AG04449 (cell line): ENCODE measurements at regions not wholly inside any gene's neighbourhood (a gene's known extent, or its start where the extent isn't known, plus 50 kb on each side); places are given as distances from the start of the nearest gene placed in this dataset.

Experiments used
- CTCF ChIA-PET: fragments of 350-600 bp; formaldehyde crosslinking; extraction: SDS; loops from one replicate; lab custom pipeline; 2021; ENCODE audit warnings: antibody characterized with exemption; lab: Yijun Ruan, JAX
- POLR2A ChIA-PET: fragments of 400-600, 350-600 bp; formaldehyde crosslinking; extraction: SDS; loops from one replicate; lab custom pipeline; 2020; ENCODE audit warnings: antibody characterized with exemption, inconsistent platforms; lab: Yijun Ruan, JAX
- DNase-seq: peaks from one replicate; pipeline ENCODE4 v3.0.0-alpha.2; 2010; ENCODE audit warnings: low read depth, low spot score
- H3K4me3 ChIP-seq: 2 replicates; pipeline ENCODE4 v1.5.1; 2011; ENCODE audit warnings: low read depth, mild to moderate bottlenecking, control low read depth, low read length
- CTCF ChIP-seq: IDR thresholded peaks from one replicate; pipeline ENCODE4 v1.5.1; 2011; ENCODE audit warnings: mild to moderate bottlenecking, moderate library complexity, low read length, control low read depth, inconsistent platforms; ENCODE audit not compliant: insufficient read depth; ENCODE audit errors: missing control alignments

GRCh38 chr2:223363085-223363484, 239.1 kb downstream of the SCG2 start:
- TF ChIP-seq CTCF = no peak
- DNase-seq = no peak
- CTCF ChIA-PET = no interaction called here

GRCh38 chr2:223365158-223365679, 236.9 kb downstream of the SCG2 start:
- no peak for DNase-seq
- no peak for TF ChIP-seq CTCF
- POLR2A ChIA-PET = no interaction called here
- no peak overlapping the region for H3K4me3 ChIP-seq
- CTCF ChIA-PET = no interaction called here

More at GRCh38 chr2:223363085-223363484, 239.1 kb downstream of the SCG2 start:
- no peak overlapping the region for H3K4me3 ChIP-seq
- POLR2A ChIA-PET = no interaction called here

- ChIA-PET CTCF (no interaction called here), POLR2A (no interaction called here)
- no peak for DNase-seq
- TF ChIP-seq CTCF = no peak
- no peak overlapping the region for H3K4me3 ChIP-seq
Observed at GRCh38 chr2:223366566-223366965, 235.6 kb downstream of the SCG2 start.

- H3K4me3 ChIP-seq = no peak overlapping the region
- ChIA-PET CTCF (no interaction called here), POLR2A (no interaction called here)
- no peak for DNase-seq
- no peak for TF ChIP-seq CTCF
Observed at GRCh38 chr2:223368481-223368880, 233.7 kb downstream of the SCG2 start.

GRCh38 chr2:223369889-223370288, 232.3 kb downstream of the SCG2 start:
- POLR2A ChIA-PET = no interaction called here
- TF ChIP-seq CTCF = no peak
- DNase-seq = no peak
- CTCF ChIA-PET = no interaction called here
- H3K4me3 ChIP-seq = no peak overlapping the region

GRCh38 chr2:223383315-223383714, 218.8 kb downstream of the SCG2 start:
- ChIA-PET CTCF (no interaction called here), POLR2A (interaction anchor here (0.5 kb wide), 1 partner anchor 335 kb away, joined by 3 read pairs; no protein-coding TSS in a partner anchor)
- H3K4me3 ChIP-seq = no peak overlapping the region
- TF ChIP-seq CTCF = no peak
- peak; percentile 26 for DNase-seq
